ENCODE measurements at regions not wholly inside any gene's neighbourhood (a gene's known extent, or its start where the extent isn't known, plus 50 kb on each side); places are given as distances from the start of the nearest gene placed in this dataset.

DNA sequence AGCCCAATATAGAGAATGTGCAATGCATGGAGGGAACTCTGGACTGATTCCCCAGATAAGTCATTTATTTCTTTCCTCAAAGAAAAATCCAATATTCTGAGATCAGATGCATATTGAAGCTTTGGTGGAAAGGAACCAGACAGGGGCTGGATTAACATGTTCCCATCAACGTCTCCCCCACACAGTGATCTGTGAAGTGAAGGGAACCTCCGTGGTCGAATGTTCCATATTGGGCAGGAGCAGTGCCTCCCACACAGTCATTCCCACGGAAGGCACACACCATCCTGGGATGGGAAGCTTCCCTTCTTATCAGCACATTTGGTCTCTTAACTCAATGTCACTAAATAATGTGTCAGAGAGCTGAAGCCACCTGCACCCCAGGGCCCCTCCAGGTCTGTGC lies 247.1 kb downstream of the BCL11B start:
- DNase-seq (ENCODE audit: low read depth, low spot score) (no peak), FAIRE-seq (no peak)
- Histone ChIP-seq H3K36me3 (ENCODE audit: control insufficient read depth in 2 of 2, extremely low read depth in 1 of 2, insufficient read depth in 2 of 2, low read length in 2 of 2) (no peaks in the 10 kb centered on the region), H3K79me2 (ENCODE audit: control insufficient read depth, insufficient read depth, low read length) (no peaks in the 10 kb centered on the region), H4K20me1 (replicated peaks; ENCODE audit: control insufficient read depth, extremely low read depth, insufficient read depth, low read length) (no peaks in the 10 kb centered on the region), H3K27ac (ENCODE audit: insufficient read depth, low read depth, low read length) (no peak overlapping the region), H3K9me3 (replicated peaks; ENCODE audit: control insufficient read depth, insufficient read depth, low read length) (peaks cover 4% of the 10 kb centered on the region), H3K4me3 (replicated peaks in 1 of 3; ENCODE audit: insufficient read depth in 1 of 3, low read depth in 1 of 3, low read length in 3 of 3) (no peak overlapping the region), H3K9ac (replicated peaks; ENCODE audit: extremely low read depth, insufficient read depth, low read length) (no peak overlapping the region), H2AFZ (ENCODE audit: low read depth, low read length) (no peak overlapping the region), H3K9me1 (replicated peaks; ENCODE audit: control insufficient read depth, extremely low read depth, insufficient read depth, low read length) (no peaks in the 10 kb centered on the region), H3K4me1 (ENCODE audit: control insufficient read depth, extremely low read depth, insufficient read depth, low read length) (no peaks in the 10 kb centered on the region), H3K4me2 (ENCODE audit: insufficient read depth, low read length) (no peak overlapping the region), H3K27me3 (ENCODE audit: control insufficient read depth in 2 of 2, insufficient read depth in 2 of 2, low read length in 2 of 2) (no peaks in the 10 kb centered on the region)
- POLR2A ChIA-PET, result no interaction called here
- no TSS peak for BruUV-seq (replicated peaks)
- CTCF ChIA-PET, result no interaction called here
- no peak for TF ChIP-seq JUN (IDR thresholded peaks at IDR 0.05; ENCODE audit: borderline replicate concordance, insufficient read depth, insufficient read length, low read depth)
- TF ChIP-seq MYC (IDR thresholded peaks at IDR 0.05; ENCODE audit: low read depth, low read length), result no peak
- no peak for TF ChIP-seq POLR2AphosphoS5 (IDR thresholded peaks at IDR 0.05; ENCODE audit: insufficient read depth, low read depth, low read length)
- no peak for TF ChIP-seq GATA2 (IDR thresholded peaks at IDR 0.05; ENCODE audit: insufficient read depth, insufficient read length, low read depth, low read length)
- no peak for TF ChIP-seq POLR2A (IDR thresholded peaks at IDR 0.05; ENCODE audit: low read depth, low read length)
- TF ChIP-seq CTCF (IDR thresholded peaks at IDR 0.05; ENCODE audit: extremely low read depth in 1 of 2, insufficient read depth in 1 of 2, low read depth in 1 of 2, low read length in 2 of 2), result no peak
- TF ChIP-seq MAX (IDR thresholded peaks at IDR 0.05; ENCODE audit: insufficient read depth, insufficient read length), result no peak
- no peak for TF ChIP-seq EZH2 (IDR thresholded peaks at IDR 0.05; ENCODE audit: borderline replicate concordance, low read depth, low read length, severe bottlenecking)
- TF ChIP-seq FOS (IDR thresholded peaks at IDR 0.05; ENCODE audit: borderline replicate concordance, insufficient read depth, low read length), result no peak
- intact Hi-C loops (cut with micrococcal nuclease), result no loop called here
- dilution Hi-C loops (cut with MboI; ENCODE audit: extremely low pct_ligation_motif_present, low sequenced_read_pairs), result no loop called here
